ENCODE measurements at regions not wholly inside any gene's neighbourhood (a gene's known extent, or its start where the extent isn't known, plus 50 kb on each side); places are given as distances from the start of the nearest gene placed in this dataset.
"Not testable (repeated sequence)": the region's sequence is repeated elsewhere in the genome, so short reads cannot be mapped to it uniquely, and the experiment has no call there.

- no peak for DNase-seq (ENCODE audit: low read depth)
These were observed 185.0 kb downstream of the UXS1 start for GRCh38 chr2:106009096-106009495.

- DNase-seq (ENCODE audit: low read depth) = no peak
These were observed 189.2 kb downstream of the UXS1 start for GRCh38 chr2:106004851-106005250.

GRCh38 chr2:105999211-105999989 lies 194.7 kb downstream of the UXS1 start:
- DNase-seq (ENCODE audit: low read depth) = no peak

- no peak for DNase-seq (ENCODE audit: low read depth)
These were observed 196.4 kb downstream of the UXS1 start for GRCh38 chr2:105997711-105998110.

- DNase-seq (ENCODE audit: low read depth) = no peak
These were observed 203.5 kb downstream of the UXS1 start for GRCh38 chr2:105990624-105991023.

GRCh38 chr2:105989803-105990202 lies 204.3 kb downstream of the UXS1 start:
- DNase-seq (ENCODE audit: low read depth) = not testable (repeated sequence)

- no peak for DNase-seq (ENCODE audit: low read depth)
These were observed 205.0 kb downstream of the UXS1 start for GRCh38 chr2:105989070-105989469.

GRCh38 chr2:105977807-105978206 lies 216.3 kb downstream of the UXS1 start:
- DNase-seq (ENCODE audit: low read depth) = no peak

GRCh38 chr2:105977212-105977611 lies 216.9 kb downstream of the UXS1 start:
- DNase-seq (ENCODE audit: low read depth) = peak; percentile 22

GRCh38 chr2:105974812-105975211 lies 219.3 kb downstream of the UXS1 start:
- DNase-seq (ENCODE audit: low read depth) = no peak

- DNase-seq (ENCODE audit: low read depth) = no peak
These were observed 221.2 kb downstream of the UXS1 start for GRCh38 chr2:105972927-105973326.

GRCh38 chr2:105972246-105972645 lies 221.9 kb downstream of the UXS1 start:
- no peak for DNase-seq (ENCODE audit: low read depth)

- DNase-seq (ENCODE audit: low read depth) = peak; percentile 15
These were observed 224.5 kb downstream of the UXS1 start for GRCh38 chr2:105969552-105969951.

GRCh38 chr2:105962221-105962620 lies 217.5 kb downstream of the NCK2 start:
- no peak for DNase-seq (ENCODE audit: low read depth)

- no peak for DNase-seq (ENCODE audit: low read depth)
These were observed 217.0 kb downstream of the NCK2 start for GRCh38 chr2:105961599-105962146.

- DNase-seq (ENCODE audit: low read depth) = no peak
These were observed 214.6 kb downstream of the NCK2 start for GRCh38 chr2:105959357-105959756.

- DNase-seq (ENCODE audit: low read depth) = no peak
These were observed 210.2 kb downstream of the NCK2 start for GRCh38 chr2:105954891-105955290.

- DNase-seq (ENCODE audit: low read depth) = no peak
These were observed 209.2 kb downstream of the NCK2 start for GRCh38 chr2:105953942-105954341.

- DNase-seq (ENCODE audit: low read depth) = no peak
These were observed 207.4 kb downstream of the NCK2 start for GRCh38 chr2:105952131-105952530.

GRCh38 chr2:105951384-105951694 lies 206.6 kb downstream of the NCK2 start:
- no peak for DNase-seq (ENCODE audit: low read depth)

GRCh38 chr2:105950521-105951383 lies 206.0 kb downstream of the NCK2 start:
- DNase-seq (ENCODE audit: low read depth) = no peak

- DNase-seq (ENCODE audit: low read depth) = no peak
These were observed 199.3 kb downstream of the NCK2 start for GRCh38 chr2:105943977-105944376.

Measured in activated T-cell treated with anti-CD3 and anti-CD28 coated beads for 48 hours (primary cell).